ENCODE measurements at regions not wholly inside any gene's neighbourhood (a gene's known extent, or its start where the extent isn't known, plus 50 kb on each side); places are given as distances from the start of the nearest gene placed in this dataset.

DNA sequence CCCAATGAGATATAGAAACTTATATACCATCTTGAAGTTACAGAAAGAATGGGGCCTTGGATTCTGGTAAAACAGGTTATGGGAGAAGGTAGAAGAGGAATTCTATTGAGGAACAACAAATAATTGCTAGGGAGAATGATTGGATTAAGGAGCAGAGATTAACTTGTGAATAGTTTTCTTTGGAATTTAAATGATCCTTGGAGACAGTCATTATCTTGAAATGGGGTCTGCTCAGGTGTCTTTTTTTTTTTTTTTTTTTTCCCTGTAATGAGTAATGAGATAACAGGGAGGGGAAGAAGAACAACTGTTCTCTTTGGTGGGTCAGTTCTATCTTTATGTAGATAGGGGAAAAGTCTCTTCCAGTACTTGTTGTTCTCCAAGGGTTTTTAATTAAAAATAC lies 1406.0 kb downstream of the RPA4 start:
- TF ChIP-seq, protein P1, sequence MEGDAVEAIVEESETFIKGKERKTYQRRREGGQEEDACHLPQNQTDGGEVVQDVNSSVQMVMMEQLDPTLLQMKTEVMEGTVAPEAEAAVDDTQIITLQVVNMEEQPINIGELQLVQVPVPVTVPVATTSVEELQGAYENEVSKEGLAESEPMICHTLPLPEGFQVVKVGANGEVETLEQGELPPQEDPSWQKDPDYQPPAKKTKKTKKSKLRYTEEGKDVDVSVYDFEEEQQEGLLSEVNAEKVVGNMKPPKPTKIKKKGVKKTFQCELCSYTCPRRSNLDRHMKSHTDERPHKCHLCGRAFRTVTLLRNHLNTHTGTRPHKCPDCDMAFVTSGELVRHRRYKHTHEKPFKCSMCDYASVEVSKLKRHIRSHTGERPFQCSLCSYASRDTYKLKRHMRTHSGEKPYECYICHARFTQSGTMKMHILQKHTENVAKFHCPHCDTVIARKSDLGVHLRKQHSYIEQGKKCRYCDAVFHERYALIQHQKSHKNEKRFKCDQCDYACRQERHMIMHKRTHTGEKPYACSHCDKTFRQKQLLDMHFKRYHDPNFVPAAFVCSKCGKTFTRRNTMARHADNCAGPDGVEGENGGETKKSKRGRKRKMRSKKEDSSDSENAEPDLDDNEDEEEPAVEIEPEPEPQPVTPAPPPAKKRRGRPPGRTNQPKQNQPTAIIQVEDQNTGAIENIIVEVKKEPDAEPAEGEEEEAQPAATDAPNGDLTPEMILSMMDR (conservative IDR thresholded peaks at IDR 0.05; ENCODE audit: low read depth, low read length), result no peak
- no peak for TF ChIP-seq POLR2A (IDR thresholded peaks at IDR 0.05; ENCODE audit: low read depth, low read length)
- no peak for TF ChIP-seq CEBPB (IDR thresholded peaks at IDR 0.05; ENCODE audit: low read depth, low read length)
- no peak for TF ChIP-seq FOS (IDR thresholded peaks at IDR 0.05; ENCODE audit: low read depth, low read length)
